Activated CD4-positive, alpha-beta T cell treated with anti-CD3 and anti-CD28 coated beads, Interleukin-2, amount 10 ng/mL, durations not matched to agents 7 days and 5 days (primary cell): ENCODE measurements at regions not wholly inside any gene's neighbourhood (a gene's known extent, or its start where the extent isn't known, plus 50 kb on each side); places are given as distances from the start of the nearest gene placed in this dataset.

Source experiments
- CTCF ChIA-PET: fragments of 350-600 bp; sonication (Branson Sonifier 250); formaldehyde crosslinking; loops from one replicate; lab custom pipeline; 2021; ENCODE audit warnings: antibody characterized with exemption; lab: Charles Lee
- POLR2A ChIA-PET: fragments of 350-600 bp; sonication (Branson Sonifier 250); formaldehyde crosslinking; loops from one replicate; lab custom pipeline; 2021; ENCODE audit warnings: antibody characterized with exemption; lab: Charles Lee
- DNase-seq: peaks from one replicate; pipeline ENCODE4 v3.0.0-alpha.2; 2020
- H3K27ac Mint-ChIP-seq: one replicate; pipeline ENCODE4 v1.8.0; 2021; ENCODE audit warnings: mild to moderate bottlenecking, moderate library complexity, mixed read lengths
- H3K27me3 Mint-ChIP-seq: one replicate; pipeline ENCODE4 v1.8.0; 2021; ENCODE audit warnings: mixed read lengths
- H3K36me3 Mint-ChIP-seq: one replicate; pipeline ENCODE4 v1.8.0; 2021; ENCODE audit warnings: low read depth, mixed read lengths
- H3K4me1 Mint-ChIP-seq: one replicate; pipeline ENCODE4 v1.8.0; 2021; ENCODE audit warnings: mixed read lengths
- H3K4me3 Mint-ChIP-seq: one replicate; pipeline ENCODE4 v1.8.0; 2021; ENCODE audit warnings: mild to moderate bottlenecking, moderate library complexity, mixed read lengths
- H3K9me3 Mint-ChIP-seq: one replicate; pipeline ENCODE4 v1.8.0; 2021; ENCODE audit warnings: mixed read lengths

- H3K4me1 Mint-ChIP-seq = no peaks in the 10 kb centered on the region
- no peak for DNase-seq
- ChIA-PET POLR2A (no interaction called here), CTCF (no interaction called here)
- H3K27ac Mint-ChIP-seq = no peak overlapping the region
- no peaks in the 10 kb centered on the region for H3K27me3 Mint-ChIP-seq
- H3K4me3 Mint-ChIP-seq = no peak overlapping the region
- H3K9me3 Mint-ChIP-seq = peaks cover 13% of the 10 kb centered on the region
- H3K36me3 Mint-ChIP-seq = no peaks in the 10 kb centered on the region
Observed at GRCh38 chr5:25955337-25955736, 1083.0 kb downstream of the CDH9 start.

DNA sequence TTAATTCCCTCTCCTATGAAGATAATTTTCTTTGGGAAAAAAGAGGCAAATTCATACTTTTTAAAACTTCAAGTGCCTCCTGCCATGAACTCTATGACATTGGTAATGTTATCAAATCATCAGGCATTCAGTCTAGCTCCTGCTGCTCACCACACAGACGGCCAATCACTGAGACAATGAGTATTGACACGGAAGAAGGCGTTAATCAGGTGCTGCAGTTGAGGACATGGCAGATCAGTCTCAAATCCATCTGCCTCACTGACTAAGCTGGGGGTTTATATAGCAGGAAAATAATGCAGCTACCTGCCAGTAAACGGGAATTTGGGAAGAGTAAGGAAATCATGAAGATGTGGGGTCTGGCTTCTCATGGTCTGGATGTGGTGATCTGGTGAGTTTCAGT is 1087.7 kb downstream of the CDH9 start:
- DNase-seq = no peak
- CTCF ChIA-PET = no interaction called here
- Mint-ChIP-seq H3K27me3 (no peaks in the 10 kb centered on the region), H3K4me3 (no peak overlapping the region), H3K9me3 (peaks cover 20% of the 10 kb centered on the region), H3K36me3 (no peaks in the 10 kb centered on the region), H3K4me1 (no peaks in the 10 kb centered on the region), H3K27ac (no peak overlapping the region)
- POLR2A ChIA-PET = interaction anchor here (0.6 kb wide), 1 partner anchor 736 kb away, joined by 3 read pairs; no protein-coding TSS in a partner anchor

GRCh38 chr5:25948278-25948677 is 1090.1 kb downstream of the CDH9 start:
- H3K4me3 Mint-ChIP-seq = no peak overlapping the region

GRCh38 chr5:25944786-25945185 is 1093.6 kb downstream of the CDH9 start:
- POLR2A ChIA-PET = no interaction called here
- H3K27me3 Mint-ChIP-seq = no peaks in the 10 kb centered on the region
- no peak overlapping the region for H3K27ac Mint-ChIP-seq
- CTCF ChIA-PET = no interaction called here
- no peak for DNase-seq
- no peaks in the 10 kb centered on the region for H3K36me3 Mint-ChIP-seq
- H3K4me1 Mint-ChIP-seq = no peaks in the 10 kb centered on the region
- H3K4me3 Mint-ChIP-seq = no peak overlapping the region
- H3K9me3 Mint-ChIP-seq = peaks cover 16% of the 10 kb centered on the region

More at GRCh38 chr5:25948278-25948677, 1090.1 kb downstream of the CDH9 start:
- Mint-ChIP-seq H3K4me1 (no peaks in the 10 kb centered on the region), H3K9me3 (peaks cover 19% of the 10 kb centered on the region), H3K27me3 (no peaks in the 10 kb centered on the region), H3K36me3 (no peaks in the 10 kb centered on the region), H3K27ac (no peak overlapping the region)
- ChIA-PET CTCF (no interaction called here), POLR2A (no interaction called here)
- no peak for DNase-seq

- Mint-ChIP-seq H3K4me1 (no peaks in the 10 kb centered on the region), H3K36me3 (no peaks in the 10 kb centered on the region), H3K4me3 (no peak overlapping the region), H3K27me3 (no peaks in the 10 kb centered on the region), H3K27ac (no peak overlapping the region), H3K9me3 (peaks cover 17% of the 10 kb centered on the region)
- ChIA-PET POLR2A (no interaction called here), CTCF (no interaction called here)
- no peak for DNase-seq
Observed at GRCh38 chr5:25909163-25909562, 1129.2 kb downstream of the CDH9 start.

DNA sequence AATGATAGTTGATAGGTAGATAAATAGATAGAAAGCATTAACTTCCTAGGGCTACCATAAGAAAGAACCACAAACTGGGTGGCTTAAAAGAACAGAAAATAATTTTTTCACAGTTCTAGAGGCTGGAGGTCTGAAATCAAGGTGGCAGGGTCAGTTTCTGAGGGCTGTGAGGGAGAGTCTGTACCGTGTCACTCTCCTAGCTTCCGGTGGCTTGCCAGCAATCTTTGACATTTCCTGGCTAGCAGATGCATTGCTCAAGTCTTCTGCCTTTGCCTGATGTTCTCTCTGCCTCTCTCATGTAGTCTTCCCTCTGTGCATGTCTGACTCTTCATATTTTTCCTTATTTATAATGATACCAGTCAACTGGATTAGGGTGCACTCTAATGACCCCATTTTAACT is 1132.7 kb downstream of the CDH9 start:
- peaks cover 13% of the 10 kb centered on the region for H3K9me3 Mint-ChIP-seq
- no peaks in the 10 kb centered on the region for H3K36me3 Mint-ChIP-seq
- no peaks in the 10 kb centered on the region for H3K4me1 Mint-ChIP-seq
- no peak overlapping the region for H3K4me3 Mint-ChIP-seq
- H3K27me3 Mint-ChIP-seq = no peaks in the 10 kb centered on the region
- no peak for DNase-seq
- ChIA-PET POLR2A (no interaction called here), CTCF (no interaction called here)
- H3K27ac Mint-ChIP-seq = no peak overlapping the region

DNA sequence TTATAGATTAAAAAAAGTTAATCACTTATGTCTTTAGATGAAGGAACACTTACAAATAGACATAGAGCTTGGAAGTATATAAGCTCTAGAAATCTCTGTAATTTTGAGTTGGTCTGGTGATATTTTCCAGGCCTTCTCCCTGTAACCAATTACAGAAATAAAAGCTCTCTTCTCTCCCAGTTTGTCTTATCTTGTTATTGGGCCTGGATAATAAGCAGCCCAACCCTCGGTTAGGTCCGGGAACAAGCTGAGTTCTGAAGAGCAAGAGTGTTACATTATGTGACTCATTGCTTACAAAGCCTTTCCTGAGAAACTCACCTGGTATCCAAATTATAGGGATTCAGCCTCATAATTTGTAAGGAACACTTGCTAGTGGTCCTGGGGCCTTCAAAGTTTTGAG is 1146.2 kb downstream of the CDH9 start:
- Mint-ChIP-seq H3K36me3 (no peaks in the 10 kb centered on the region), H3K4me3 (no peak overlapping the region), H3K9me3 (peaks cover 16% of the 10 kb centered on the region), H3K27ac (no peak overlapping the region), H3K27me3 (no peaks in the 10 kb centered on the region), H3K4me1 (no peaks in the 10 kb centered on the region)
- no peak for DNase-seq
- POLR2A ChIA-PET = no interaction called here
- CTCF ChIA-PET = no interaction called here

- H3K9me3 Mint-ChIP-seq = peaks cover 16% of the 10 kb centered on the region
- H3K4me3 Mint-ChIP-seq = no peak overlapping the region
- POLR2A ChIA-PET = no interaction called here
- H3K27me3 Mint-ChIP-seq = no peaks in the 10 kb centered on the region
- H3K4me1 Mint-ChIP-seq = no peaks in the 10 kb centered on the region
- no peak overlapping the region for H3K27ac Mint-ChIP-seq
- no peak for DNase-seq
- CTCF ChIA-PET = no interaction called here
- H3K36me3 Mint-ChIP-seq = no peaks in the 10 kb centered on the region
Observed at GRCh38 chr5:25891691-25892090, 1146.7 kb downstream of the CDH9 start.

DNA sequence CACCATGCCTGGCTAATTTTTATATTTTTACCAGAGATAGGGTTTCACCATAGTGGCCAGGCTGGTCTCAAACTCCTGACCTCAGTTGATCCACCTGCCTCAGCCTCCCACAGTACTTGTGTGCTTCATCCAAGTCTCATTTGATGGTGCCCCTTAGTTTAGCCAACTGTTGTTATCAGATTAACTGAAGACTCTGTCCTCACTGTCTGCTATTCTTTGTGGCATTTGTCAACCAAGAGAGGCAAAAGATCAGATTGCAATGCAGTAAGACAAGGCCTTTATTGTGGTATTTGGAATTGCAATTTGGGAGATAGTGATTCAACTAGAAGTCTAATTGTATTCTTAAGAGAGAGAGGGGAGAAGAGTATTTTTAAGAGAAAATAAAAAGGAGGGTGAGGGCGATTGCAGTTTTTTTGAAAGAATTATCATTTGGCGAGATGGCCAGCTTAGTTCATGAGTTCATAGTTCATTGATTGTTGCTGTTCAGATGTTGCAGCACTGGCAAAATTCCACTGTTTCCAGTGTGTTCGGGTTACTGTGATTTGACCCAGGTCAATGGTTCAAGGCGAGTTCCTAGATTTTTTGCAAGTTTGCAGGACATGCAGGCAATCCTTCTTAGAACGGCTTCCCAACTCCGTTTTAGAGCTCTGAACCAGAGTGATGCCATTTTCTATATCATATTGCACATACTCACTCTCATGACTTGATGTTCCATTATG is 1156.9 kb downstream of the CDH9 start:
- H3K27ac Mint-ChIP-seq = no peak overlapping the region
- no peak overlapping the region for H3K4me3 Mint-ChIP-seq
- H3K4me1 Mint-ChIP-seq = no peaks in the 10 kb centered on the region
- H3K9me3 Mint-ChIP-seq = no peaks in the 10 kb centered on the region
- no peaks in the 10 kb centered on the region for H3K36me3 Mint-ChIP-seq
- POLR2A ChIA-PET = no interaction called here
- no peaks in the 10 kb centered on the region for H3K27me3 Mint-ChIP-seq
- no peak for DNase-seq
- CTCF ChIA-PET = no interaction called here

- ChIA-PET CTCF (no interaction called here), POLR2A (no interaction called here)
- no peaks in the 10 kb centered on the region for H3K4me1 Mint-ChIP-seq
- H3K4me3 Mint-ChIP-seq = no peak overlapping the region
- H3K27ac Mint-ChIP-seq = no peak overlapping the region
- no peaks in the 10 kb centered on the region for H3K27me3 Mint-ChIP-seq
- no peaks in the 10 kb centered on the region for H3K36me3 Mint-ChIP-seq
- DNase-seq = no peak
- H3K9me3 Mint-ChIP-seq = peaks cover 16% of the 10 kb centered on the region
Observed at GRCh38 chr5:25863811-25864210, 1174.6 kb downstream of the CDH9 start.

GRCh38 chr5:25862276-25862675 is 1176.1 kb downstream of the CDH9 start:
- no peak for DNase-seq
- Mint-ChIP-seq H3K4me3 (no peak overlapping the region), H3K36me3 (no peaks in the 10 kb centered on the region), H3K4me1 (no peaks in the 10 kb centered on the region), H3K27me3 (no peaks in the 10 kb centered on the region), H3K9me3 (peaks cover 19% of the 10 kb centered on the region), H3K27ac (no peak overlapping the region)
- POLR2A ChIA-PET = no interaction called here
- CTCF ChIA-PET = no interaction called here

GRCh38 chr5:25858019-25858418 is 1180.4 kb downstream of the CDH9 start:
- POLR2A ChIA-PET = no interaction called here
- Mint-ChIP-seq H3K9me3 (peaks cover 23% of the 10 kb centered on the region), H3K36me3 (no peaks in the 10 kb centered on the region), H3K27ac (no peak overlapping the region), H3K4me3 (no peak overlapping the region), H3K27me3 (no peaks in the 10 kb centered on the region), H3K4me1 (no peaks in the 10 kb centered on the region)
- CTCF ChIA-PET = no interaction called here
- DNase-seq = no peak

- Mint-ChIP-seq H3K27me3 (no peaks in the 10 kb centered on the region), H3K4me1 (no peaks in the 10 kb centered on the region), H3K36me3 (no peaks in the 10 kb centered on the region), H3K4me3 (no peak overlapping the region), H3K27ac (no peak overlapping the region), H3K9me3 (peaks cover 8% of the 10 kb centered on the region)
- ChIA-PET CTCF (no interaction called here), POLR2A (no interaction called here)
- DNase-seq = no peak
Observed at GRCh38 chr5:25851301-25851700, 1187.1 kb downstream of the CDH9 start.

GRCh38 chr5:25850581-25850980 is 1187.8 kb downstream of the CDH9 start:
- DNase-seq = no peak
- H3K27ac Mint-ChIP-seq = no peak overlapping the region
- H3K36me3 Mint-ChIP-seq = no peaks in the 10 kb centered on the region
- H3K4me3 Mint-ChIP-seq = no peak overlapping the region
- POLR2A ChIA-PET = no interaction called here
- H3K27me3 Mint-ChIP-seq = no peaks in the 10 kb centered on the region
- CTCF ChIA-PET = no interaction called here
- peaks cover 4% of the 10 kb centered on the region for H3K9me3 Mint-ChIP-seq
- no peaks in the 10 kb centered on the region for H3K4me1 Mint-ChIP-seq
